H1 (cell line): ENCODE measurements at regions not wholly inside any gene's neighbourhood (a gene's known extent, or its start where the extent isn't known, plus 50 kb on each side); places are given as distances from the start of the nearest gene placed in this dataset.

ENCODE experiments used
- CTCF ChIA-PET: fragments of 300-600 bp; sonication (Branson Sonifier 250); formaldehyde crosslinking; loops from one replicate; lab custom pipeline; 2021; ENCODE audit not compliant: partially characterized antibody; lab: Charles Lee
- POLR2A ChIA-PET: fragments of 300-600 bp; sonication (Branson Sonifier 250); formaldehyde crosslinking; loops from one replicate; lab custom pipeline; 2021; ENCODE audit warnings: inconsistent platforms; ENCODE audit not compliant: partially characterized antibody; lab: Charles Lee
- DNase-seq, 2 experiments: peaks; one replicate each; pipeline versions ENCODE4 v3.0.0 to v3.0.0-alpha.2; 2010 to 2022; ENCODE audit warnings: low spot score in 2 of 2, low read depth in 1 of 2, mixed read lengths in 1 of 2
- FAIRE-seq: peaks from 2 replicates; lab custom pipeline; 2011; peaks lifted over from hg19 to GRCh38; lab: Jason Lieb, UNC
- H2AFZ ChIP-seq: 2 replicates; pipeline ENCODE4 v1.8.1; 2012; ENCODE audit warnings: low read length, inconsistent platforms
- H2AK5ac ChIP-seq: 2 replicates; pipeline ENCODE4 v1.6.1; 2013; ENCODE audit warnings: low read depth, low read length
- H2BK120ac ChIP-seq: replicated peaks from 2 replicates; pipeline ENCODE3; 2013; ENCODE audit warnings: low read depth, low read length, inconsistent platforms
- H2BK12ac ChIP-seq: 2 replicates; pipeline ENCODE4 v1.6.1; 2013; ENCODE audit warnings: low read depth, low read length
- H2BK15ac ChIP-seq: 2 replicates; pipeline ENCODE4 v1.6.1; 2013; ENCODE audit warnings: low read length
- H2BK20ac ChIP-seq: 2 replicates; pipeline ENCODE4 v1.6.1; 2013; ENCODE audit warnings: low read length
- H2BK5ac ChIP-seq: 2 replicates; pipeline ENCODE4 v1.6.1; 2013; ENCODE audit warnings: low read depth, low read length
- H3K14ac ChIP-seq: 2 replicates; pipeline ENCODE4 v1.6.1; 2013; ENCODE audit warnings: inconsistent platforms; ENCODE audit not compliant: insufficient read length
- H3K18ac ChIP-seq: 2 replicates; pipeline ENCODE4 v1.6.1; 2013; ENCODE audit warnings: low read length; ENCODE audit errors: extremely low read depth
- H3K23ac ChIP-seq: 2 replicates; pipeline ENCODE4 v1.6.1; 2013; ENCODE audit warnings: inconsistent platforms; ENCODE audit not compliant: insufficient read length
- H3K23me2 ChIP-seq: 2 replicates; pipeline ENCODE4 v1.6.1; 2013; ENCODE audit warnings: low read depth, low read length
- H3K27ac ChIP-seq: 2 replicates; pipeline ENCODE4 v1.6.1; 2011; ENCODE audit warnings: low read depth, low read length, inconsistent platforms
- H3K27me3 ChIP-seq, 4 experiments: replicated peaks in 1 of 4; 1 replicate in 1 of 4; 2 replicates in 3 of 4; pipeline versions ENCODE4 v1.6.1 to v1.8.1; 2011 to 2013; ENCODE audit warnings: low read length in 3 of 4, mild to moderate bottlenecking in 3 of 4, inconsistent platforms in 2 of 4, mixed read lengths in 2 of 4, moderate library complexity in 1 of 4; ENCODE audit not compliant: control insufficient read depth in 3 of 4, insufficient read depth in 3 of 4; ENCODE audit errors: extremely low read depth in 1 of 4
- H3K36me3 ChIP-seq, 4 experiments: 2 replicates each; pipeline versions ENCODE4 v1.6.1 to v1.8.1; 2011 to 2013; ENCODE audit warnings: mild to moderate bottlenecking in 4 of 4, low read length in 3 of 4, moderate library complexity in 2 of 4, control low read depth in 1 of 4, inconsistent platforms in 1 of 4; ENCODE audit not compliant: insufficient read depth in 4 of 4, control insufficient read depth in 2 of 4
- H3K4ac ChIP-seq: replicated peaks from 2 replicates; pipeline ENCODE3; 2013; ENCODE audit warnings: low read length, low read depth, mixed read lengths, inconsistent platforms; ENCODE audit not compliant: insufficient read length
- H3K4me1 ChIP-seq, 4 experiments: replicated peaks in 1 of 4; 1 replicate in 1 of 4; 2 replicates in 3 of 4; pipeline versions ENCODE4 v1.6.1 to v1.8.1; 2011 to 2013; ENCODE audit warnings: low read length in 3 of 4, inconsistent platforms in 2 of 4, mixed read lengths in 1 of 4; ENCODE audit not compliant: insufficient read depth in 4 of 4, control insufficient read depth in 3 of 4
- H3K4me2 ChIP-seq, 2 experiments: 2 replicates each; pipeline versions ENCODE4 v1.6.1 to v1.8.1; 2011 to 2013; ENCODE audit warnings: low read depth in 2 of 2, low read length in 2 of 2, control low read depth in 1 of 2, inconsistent platforms in 1 of 2, mild to moderate bottlenecking in 1 of 2; ENCODE audit not compliant: insufficient read depth in 1 of 2
- H3K4me3 ChIP-seq, 4 experiments: fragments of 200-600, 300-600 bp in 1 of 4; sonication (generic), shearing (Covaris generic), sonication (Bioruptor Twin) in 1 of 4; 2 replicates each; pipeline versions ENCODE4 v1.5.1 to v1.8.1; 2011 to 2016; ENCODE audit warnings: low read length in 4 of 4, low read depth in 3 of 4, control low read depth in 2 of 4, inconsistent platforms in 2 of 4, mild to moderate bottlenecking in 2 of 4, mixed read lengths in 1 of 4, moderate library complexity in 1 of 4; ENCODE audit not compliant: insufficient read depth in 2 of 4; ENCODE audit errors: extremely low read depth in 1 of 4
- H3K56ac ChIP-seq: replicated peaks from 2 replicates; pipeline ENCODE3; 2013; ENCODE audit warnings: low read depth, mild to moderate bottlenecking, mixed read lengths, low read length, inconsistent platforms; ENCODE audit not compliant: insufficient read length
- H3K79me1 ChIP-seq: 2 replicates; pipeline ENCODE4 v1.6.1; 2013; ENCODE audit warnings: low read depth, low read length, control low read depth
- H3K79me2 ChIP-seq, 2 experiments: 2 replicates each; pipeline versions ENCODE4 v1.6.1 to v1.8.1; 2012 to 2013; ENCODE audit warnings: low read length in 2 of 2, mild to moderate bottlenecking in 2 of 2, inconsistent platforms in 1 of 2; ENCODE audit not compliant: insufficient read depth in 2 of 2, control insufficient read depth in 1 of 2
- H3K9ac ChIP-seq, 4 experiments: replicated peaks in 1 of 4; 1 replicate in 1 of 4; 2 replicates in 3 of 4; pipeline versions ENCODE4 v1.6.1 to v1.8.1; 2011 to 2013; ENCODE audit warnings: low read depth in 3 of 4, low read length in 3 of 4, control low read depth in 2 of 4, mild to moderate bottlenecking in 2 of 4, moderate library complexity in 2 of 4, inconsistent platforms in 1 of 4; ENCODE audit errors: extremely low read depth in 1 of 4
- H3K9me3 ChIP-seq, 2 experiments: 2 replicates each; pipeline versions ENCODE4 v1.6.1 to v1.8.1; 2012 to 2013; ENCODE audit warnings: mild to moderate bottlenecking in 2 of 2, moderate library complexity in 2 of 2, control low read depth in 1 of 2, inconsistent platforms in 1 of 2, low read depth in 1 of 2, low read length in 1 of 2, mixed read lengths in 1 of 2; ENCODE audit not compliant: insufficient read depth in 2 of 2
- H4K20me1 ChIP-seq, 2 experiments: replicated peaks in 1 of 2; 2 replicates each; pipeline versions ENCODE3 to v1.8.1; 2011 to 2013; ENCODE audit warnings: inconsistent platforms in 2 of 2, low read length in 2 of 2, mild to moderate bottlenecking in 1 of 2; ENCODE audit not compliant: insufficient read depth in 2 of 2, control insufficient read depth in 1 of 2
- H4K5ac ChIP-seq: 2 replicates; pipeline ENCODE4 v1.6.1; 2013; ENCODE audit warnings: low read length, low read depth, mixed read lengths, inconsistent platforms; ENCODE audit not compliant: insufficient read length
- H4K8ac ChIP-seq: 2 replicates; pipeline ENCODE4 v1.8.0; 2013; ENCODE audit warnings: mild to moderate bottlenecking, moderate library complexity, low read length, inconsistent platforms; ENCODE audit not compliant: insufficient read depth; ENCODE audit errors: extremely low read depth
- H4K91ac ChIP-seq: replicated peaks from 2 replicates; pipeline ENCODE3; 2013; ENCODE audit warnings: low read length, mixed read lengths, inconsistent platforms; ENCODE audit not compliant: insufficient read length
- BACH1 ChIP-seq: IDR thresholded peaks from 2 replicates; pipeline ENCODE4 v1.6.1; 2012; ENCODE audit warnings: low read length, improper control_type of control experiment
- CBX5 ChIP-seq: fragments of 300-800, 300-1000 bp; sonication (generic); IDR thresholded peaks from 2 replicates; pipeline ENCODE4 v1.7.1; 2016; ENCODE audit warnings: antibody characterized with exemption, low read length, low read depth
- CREB1 ChIP-seq: IDR thresholded peaks from 2 replicates; pipeline ENCODE4 v1.6.1; 2012; ENCODE audit warnings: inconsistent platforms
- E2F6 ChIP-seq: IDR thresholded peaks from 2 replicates; pipeline ENCODE4 v1.6.1; 2012; ENCODE audit warnings: inconsistent platforms
- FOSL1 ChIP-seq: IDR thresholded peaks from 2 replicates; pipeline ENCODE4 v1.6.1; 2011; ENCODE audit warnings: mild to moderate bottlenecking, low read depth, low read length, moderate library complexity; ENCODE audit not compliant: insufficient read depth
- JUND ChIP-seq: IDR thresholded peaks from 2 replicates; pipeline ENCODE4 v1.6.1; 2011; ENCODE audit warnings: mild to moderate bottlenecking, improper control_type of control experiment, low read length
- KDM4A ChIP-seq: IDR thresholded peaks from one replicate; pipeline ENCODE4 v1.7.1; 2012; ENCODE audit warnings: low read depth, mild to moderate bottlenecking, moderate library complexity, low read length, inconsistent platforms; ENCODE audit not compliant: severe bottlenecking
- KDM5A ChIP-seq: fragments of 200-600 bp; IDR thresholded peaks from 2 replicates; pipeline ENCODE4 v1.7.1; 2012; ENCODE audit warnings: mild to moderate bottlenecking, low read length, inconsistent platforms, mixed read lengths
- MAX ChIP-seq: IDR thresholded peaks from 2 replicates; pipeline ENCODE4 v1.6.1; 2012; ENCODE audit warnings: inconsistent platforms
- POLR2A ChIP-seq, 2 experiments: IDR thresholded peaks; 1 replicate in 1 of 2; 2 replicates in 1 of 2; pipeline ENCODE4 v1.6.1; 2011; ENCODE audit warnings: low read depth in 2 of 2, low read length in 2 of 2, mild to moderate bottlenecking in 2 of 2; ENCODE audit errors: control extremely low read depth in 1 of 2
- RBBP5 ChIP-seq: IDR thresholded peaks from 2 replicates; pipeline ENCODE4 v1.7.1; 2012; ENCODE audit warnings: low read depth, mild to moderate bottlenecking, inconsistent platforms, low read length, moderate library complexity, borderline replicate concordance
- RFX5 ChIP-seq: IDR thresholded peaks from 2 replicates; pipeline ENCODE4 v1.6.1; 2011; ENCODE audit warnings: low read depth, low read length, improper control_type of control experiment, borderline replicate concordance
- SP2 ChIP-seq: IDR thresholded peaks from 2 replicates; pipeline ENCODE4 v1.6.1; 2012; ENCODE audit warnings: mild to moderate bottlenecking, low read length, inconsistent platforms
- SUZ12 ChIP-seq: fragments of 200-600 bp; sonication (generic); IDR thresholded peaks from 2 replicates; pipeline ENCODE4 v1.6.1; 2012; ENCODE audit warnings: mild to moderate bottlenecking, inconsistent platforms, low read length, moderate library complexity, mixed read lengths
- WGBS, 2 experiments: shearing (Covaris generic) in 1 of 2; methylation state at CpG; one replicate each; pipeline versions ENCODE4 v1.1.6 to v1.1.7; 2013 to 2015; ENCODE audit warnings: low lambda C conversion rate in 2 of 2, mixed read lengths in 2 of 2, inconsistent platforms in 1 of 2, low coverage in 1 of 2, missing lambda C conversion rate in 1 of 2; ENCODE audit not compliant: insufficient replicate concordance in 2 of 2, insufficient coverage in 1 of 2, insufficient read length in 1 of 2; ENCODE audit errors: extremely low coverage in 1 of 2, missing lambda C conversion rate in 1 of 2; 5-methylcytosine and 5-hydroxymethylcytosine counted together

- H3K4me3 ChIP-seq = no peak overlapping the region
- no peak overlapping the region for H4K91ac ChIP-seq
- no peak overlapping the region for H2BK20ac ChIP-seq
- no peaks in the 10 kb centered on the region for H3K36me3 ChIP-seq
- H3K23ac ChIP-seq = no peak overlapping the region
- no peaks in the 10 kb centered on the region for H4K20me1 ChIP-seq
- no peak overlapping the region for H2BK12ac ChIP-seq
- 0 out of 2 replicates have a peak overlapping the region, but pooled peaks have one; percentile 36 for H2BK15ac ChIP-seq
- no peak overlapping the region for H3K14ac ChIP-seq
- POLR2A ChIA-PET = no interaction called here
- H2BK5ac ChIP-seq = no peak overlapping the region
- H2AFZ ChIP-seq = no peak overlapping the region; the same call in 1 of the 2 replicates
- H3K18ac ChIP-seq = no peak overlapping the region
- no peak overlapping the region for H4K5ac ChIP-seq
- H3K9ac ChIP-seq = no peak overlapping the region
- no peak overlapping the region for H3K4me2 ChIP-seq
- no peak for DNase-seq
- no peaks in the 10 kb centered on the region for H3K9me3 ChIP-seq
- 96% methylated on average over 2 of the region's 2 CpGs; no CpG with 5 or more reads in 1 of the 2 experiments for WGBS, 2 experiments
- no peak for FAIRE-seq
- H3K79me1 ChIP-seq = no peaks in the 10 kb centered on the region
- H3K23me2 ChIP-seq = no peaks in the 10 kb centered on the region
- no peak overlapping the region for H3K27ac ChIP-seq
- CTCF ChIA-PET = no interaction called here
- no peaks in the 10 kb centered on the region for H3K79me2 ChIP-seq
- H3K27me3 ChIP-seq = no peaks in the 10 kb centered on the region
- no peak overlapping the region for H2BK120ac ChIP-seq
- H3K4ac ChIP-seq = no peak overlapping the region
- peaks cover 0 to 4% (median under 1%) of the 10 kb centered on the region in 4 experiments; a peak in 2 of 7 replicates for H3K4me1 ChIP-seq
- H2AK5ac ChIP-seq = no peak overlapping the region
- no peak overlapping the region for H3K56ac ChIP-seq
- no peak overlapping the region for H4K8ac ChIP-seq
- TF ChIP-seq KDM5A = no peak
- no peak for TF ChIP-seq E2F6
- no peak for TF ChIP-seq RFX5
- no peak for TF ChIP-seq RBBP5
- TF ChIP-seq POLR2A (IDR thresholded peaks at IDR 0.05; ENCODE audit: control extremely low read depth in 1 of 2, low read depth in 2 of 2, low read length in 2 of 2) = no peak
- TF ChIP-seq FOSL1 = no peak
- TF ChIP-seq CBX5 = no peak
- no peak for TF ChIP-seq CREB1
- TF ChIP-seq SUZ12 = no peak
- no peak for TF ChIP-seq JUND
- TF ChIP-seq SP2 = no peak
- no peak for TF ChIP-seq MAX
- no peak for TF ChIP-seq BACH1
- no peak for TF ChIP-seq KDM4A
Observed at GRCh38 chr2:199042660-199043379, 414.9 kb downstream of the SATB2 start.
